GM18907 (cell line): ENCODE measurements at regions not wholly inside any gene's neighbourhood (a gene's known extent, or its start where the extent isn't known, plus 50 kb on each side); places are given as distances from the start of the nearest gene placed in this dataset.
"Not testable (repeated sequence)": the region's sequence is repeated elsewhere in the genome, so short reads cannot be mapped to it uniquely, and the experiment has no call there.

ENCODE experiments used
- ATAC-seq: cut with Tn5 transposase; IDR thresholded peaks from one replicate; pipeline ENCODE4 v1.9.1; 2021; ENCODE audit warnings: mild to moderate bottlenecking, moderate library complexity; ENCODE audit not compliant: unreplicated experiment

- not testable (repeated sequence) for ATAC-seq
Measured at GRCh38 chr5:163874912-163875311, 369.5 kb downstream of the MAT2B start.

DNA sequence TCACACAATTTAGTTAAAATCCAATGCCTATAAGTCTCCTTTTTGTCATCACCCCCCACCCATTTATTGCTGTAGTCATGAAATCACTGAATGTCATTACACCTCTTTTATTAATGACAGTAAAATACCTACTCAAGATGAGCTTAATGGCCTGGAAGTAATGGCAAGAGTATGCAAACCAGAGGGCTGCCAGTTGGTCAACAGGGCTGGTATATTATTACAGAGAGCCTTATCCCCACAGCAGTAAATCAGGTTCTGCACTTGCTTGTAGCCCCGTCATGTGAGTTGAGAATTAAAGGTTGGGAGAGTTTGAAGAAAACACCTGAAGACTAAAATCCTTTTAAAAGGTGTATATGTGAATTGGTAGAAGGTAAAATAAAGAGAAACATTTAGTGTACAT lies 372.4 kb downstream of the MAT2B start:
- no peak for ATAC-seq

GRCh38 chr5:163878490-163878889 lies 373.1 kb downstream of the MAT2B start:
- no peak for ATAC-seq

- ATAC-seq: no peak
Measured at GRCh38 chr5:163880302-163880701, 374.9 kb downstream of the MAT2B start.

- no peak for ATAC-seq
Measured at GRCh38 chr5:163885117-163885516, 379.7 kb downstream of the MAT2B start.

- no peak for ATAC-seq
Measured at GRCh38 chr5:163887854-163888253, 382.4 kb downstream of the MAT2B start.

- ATAC-seq: no peak
Measured at GRCh38 chr5:163888366-163888765, 382.9 kb downstream of the MAT2B start.

GRCh38 chr5:163889369-163889768 lies 383.9 kb downstream of the MAT2B start:
- no peak for ATAC-seq

GRCh38 chr5:163890261-163890660 lies 384.8 kb downstream of the MAT2B start:
- no peak for ATAC-seq

DNA sequence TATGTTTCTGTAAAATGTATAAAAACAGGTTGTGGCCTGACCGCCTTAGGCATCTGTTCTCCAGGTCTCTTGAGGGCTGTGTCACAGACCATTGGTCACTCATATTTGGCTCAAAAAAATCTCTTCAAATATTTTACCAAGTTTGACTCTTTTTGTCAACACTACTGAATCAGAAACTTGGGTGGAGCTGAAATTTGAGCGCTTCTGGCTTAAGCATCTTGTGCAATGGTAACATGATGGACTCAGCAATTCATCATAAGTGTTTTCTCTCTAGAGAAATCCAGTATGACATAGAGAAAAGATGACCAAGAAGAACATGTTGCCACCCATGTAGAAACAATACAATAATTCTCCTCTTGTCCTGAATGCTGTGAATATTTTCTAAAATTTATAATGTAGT lies 387.9 kb downstream of the MAT2B start:
- ATAC-seq: no peak

DNA sequence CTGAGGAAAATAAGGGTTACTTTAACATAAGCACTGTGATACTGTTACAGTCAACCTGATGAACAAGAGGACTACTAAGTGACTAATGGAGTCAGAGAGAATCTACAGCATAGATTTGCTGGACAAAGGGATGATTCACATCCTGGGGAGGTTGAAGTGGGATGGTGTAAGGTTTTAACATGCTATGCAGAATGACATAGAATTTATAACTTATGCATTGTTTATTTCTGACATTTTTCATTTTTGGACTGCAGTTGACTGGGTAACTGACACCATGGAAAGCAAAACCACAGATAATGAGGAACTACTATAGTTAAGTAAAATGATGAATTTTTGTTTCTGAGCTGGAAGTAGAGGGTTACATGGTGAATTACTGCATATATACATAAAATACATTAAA lies 389.2 kb downstream of the MAT2B start:
- ATAC-seq: no peak

- ATAC-seq: no peak
Measured at GRCh38 chr5:163898873-163899272, 393.5 kb downstream of the MAT2B start.

DNA sequence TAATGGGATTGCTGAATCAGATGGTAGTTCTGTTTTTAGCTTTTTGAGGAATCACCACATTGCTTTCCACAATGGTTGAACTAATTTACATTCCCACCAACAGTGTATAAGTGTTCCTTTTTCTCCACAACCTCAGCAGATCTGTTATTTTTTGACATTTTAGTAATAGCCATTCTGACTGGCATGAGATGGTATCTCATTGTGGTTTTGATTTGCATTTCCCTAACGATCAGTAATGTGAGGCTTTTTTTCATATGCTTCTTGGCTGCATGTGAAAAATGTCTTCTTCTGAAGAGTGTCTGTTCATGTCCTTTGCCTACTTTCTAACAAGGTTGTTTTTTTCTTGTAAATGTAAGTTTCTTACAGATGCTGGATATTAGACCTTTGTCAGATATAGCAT lies 402.4 kb downstream of the MAT2B start:
- peak; percentile 79 for ATAC-seq

- peak; percentile 55 for ATAC-seq
Measured at GRCh38 chr5:163908253-163908652, 402.8 kb downstream of the MAT2B start.

DNA sequence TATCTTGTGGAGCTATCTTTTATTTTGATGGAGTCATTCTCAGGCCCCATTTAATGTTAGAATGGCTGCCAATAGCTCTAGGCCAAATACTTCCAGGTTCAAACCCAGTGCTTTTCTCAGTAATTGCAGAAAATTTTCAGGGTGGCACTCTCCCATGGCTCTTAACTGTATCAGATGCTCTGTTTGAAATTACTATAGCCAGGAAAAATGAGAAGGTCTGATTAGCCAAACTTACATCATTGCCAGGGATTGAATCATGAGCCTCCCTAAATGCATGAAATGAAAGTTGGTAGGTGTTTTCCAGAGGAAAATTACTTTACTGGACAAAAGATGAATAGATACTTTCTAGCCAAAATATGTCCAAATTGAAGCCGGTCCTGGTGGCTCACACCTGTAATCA lies 404.8 kb downstream of the MAT2B start:
- ATAC-seq: no peak

DNA sequence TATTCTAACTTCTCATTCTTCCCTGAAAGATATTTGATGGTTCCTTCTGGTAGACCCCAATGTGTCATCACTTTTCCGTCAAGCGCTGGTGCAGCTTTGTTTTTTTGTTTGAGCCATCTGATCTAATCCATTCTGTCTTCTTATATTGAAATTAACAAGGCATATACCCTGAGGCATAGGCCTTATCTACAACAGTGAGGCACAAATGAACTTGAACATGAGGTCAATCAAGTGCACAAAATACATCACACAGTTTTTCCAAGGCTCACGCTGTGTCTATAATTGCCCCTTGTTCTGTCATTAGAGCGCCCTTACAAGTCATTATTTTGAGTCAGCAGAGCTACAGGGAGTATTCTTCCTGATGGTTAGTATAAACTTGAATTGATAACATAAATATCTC lies 406.6 kb downstream of the MAT2B start:
- no peak for ATAC-seq

DNA sequence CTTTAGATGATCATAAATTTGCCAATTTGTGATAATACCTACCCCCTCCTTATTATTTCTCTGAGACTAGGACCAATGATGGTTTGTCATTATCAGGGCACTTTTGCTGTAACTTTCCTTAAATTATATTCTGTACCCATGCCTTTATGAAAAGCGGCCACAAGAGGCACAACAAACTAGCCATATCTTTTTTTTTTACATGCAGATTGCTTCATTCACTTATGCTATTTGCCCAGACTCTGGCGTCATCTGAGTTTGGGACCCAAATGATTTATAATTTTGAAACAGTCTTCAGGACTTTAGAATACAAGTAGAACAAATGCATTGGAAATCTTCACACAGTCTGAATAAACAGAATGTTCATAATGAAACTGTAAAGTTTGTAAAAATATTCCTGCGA lies 408.1 kb downstream of the MAT2B start:
- ATAC-seq: no peak

GRCh38 chr5:163914910-163915309 lies 409.5 kb downstream of the MAT2B start:
- peak; percentile 43 for ATAC-seq

- ATAC-seq: peak; percentile 74
Measured at GRCh38 chr5:163915481-163915961, 410.1 kb downstream of the MAT2B start.

DNA sequence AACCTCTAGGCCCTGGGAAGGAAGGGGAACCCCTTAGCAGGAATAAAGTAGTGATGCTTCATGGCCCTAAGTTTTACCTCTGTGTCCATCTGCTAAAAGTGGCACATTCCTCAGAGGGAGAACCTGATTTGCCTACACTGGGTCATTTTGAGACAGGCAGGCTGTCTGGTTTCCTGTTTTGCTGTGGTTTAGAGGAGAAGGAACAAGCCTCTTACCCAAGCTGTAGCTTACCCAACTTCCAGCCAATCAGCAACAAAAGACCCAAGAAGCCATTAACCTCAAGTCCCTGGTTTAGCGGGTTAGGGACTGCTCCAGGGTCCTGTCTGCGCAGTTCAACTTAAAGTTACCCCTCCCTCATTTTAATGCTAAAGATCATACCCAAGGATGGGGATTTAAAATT lies 411.0 kb downstream of the MAT2B start:
- peak; percentile 95 for ATAC-seq

DNA sequence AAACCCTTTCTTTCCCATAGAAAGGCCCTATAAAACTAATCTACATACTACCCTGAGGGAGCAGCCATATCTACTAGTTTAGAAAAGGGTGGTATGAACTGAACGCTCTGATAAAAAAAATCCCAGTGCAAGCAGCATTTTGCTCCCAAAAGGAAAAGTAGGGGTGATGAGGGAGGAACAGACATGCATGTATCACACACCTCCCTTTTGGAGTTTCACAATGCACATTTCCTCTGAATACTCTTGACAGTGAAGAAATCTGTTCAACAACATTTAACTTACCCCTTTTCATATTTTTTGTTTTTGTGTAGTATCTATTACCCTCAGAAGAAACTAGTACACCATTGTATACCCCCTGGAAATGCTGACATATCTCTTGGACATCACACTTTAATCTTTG lies 411.4 kb downstream of the MAT2B start:
- ATAC-seq: no peak

- no peak for ATAC-seq
Measured at GRCh38 chr5:163917747-163918146, 412.3 kb downstream of the MAT2B start.

DNA sequence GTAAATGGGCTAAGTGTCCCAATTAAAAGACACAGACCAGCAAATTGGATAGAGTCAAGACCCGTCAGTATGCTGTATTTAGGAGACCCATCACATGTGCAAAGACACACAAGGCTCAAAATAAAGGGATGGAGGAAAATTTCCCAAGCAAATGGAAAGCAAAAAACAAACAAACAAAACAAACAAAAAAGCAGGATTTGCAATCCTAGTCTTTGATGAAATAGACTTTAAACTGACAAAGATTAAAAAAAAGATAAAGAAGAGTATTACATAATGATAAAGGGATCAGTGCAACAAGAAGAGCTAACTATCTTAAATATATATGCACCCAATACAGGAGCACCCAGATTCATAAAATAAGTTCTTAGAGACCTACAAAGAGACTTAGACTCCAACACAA lies 429.6 kb downstream of the MAT2B start:
- not testable (repeated sequence) for ATAC-seq

GRCh38 chr5:163938595-163938994 lies 433.2 kb downstream of the MAT2B start:
- ATAC-seq: no peak
